SK-N-SH (cell line): ENCODE measurements at regions not wholly inside any gene's neighbourhood (a gene's known extent, or its start where the extent isn't known, plus 50 kb on each side); places are given as distances from the start of the nearest gene placed in this dataset.
A peak's percentile ranks its signal among the peaks of the same experiment; 100 is the strongest.

ENCODE experiments used
- CTCF ChIA-PET: fragments of 300-600, 350-600 bp; formaldehyde crosslinking; extraction: SDS; loops from one replicate; lab custom pipeline; 2021; lab: Yijun Ruan, JAX
- POLR2A ChIA-PET: fragments of 350-600 bp; sonication (Branson Sonifier 250); formaldehyde crosslinking; extraction: SDS; loops from one replicate; lab custom pipeline; 2020; ENCODE audit warnings: antibody characterized with exemption, inconsistent platforms; lab: Yijun Ruan, JAX
- DNase-seq: peaks from one replicate; pipeline ENCODE4 v3.0.0; 2012
- H2AFZ ChIP-seq: fragments of 200-600 bp; sonication (generic); 2 replicates; pipeline ENCODE4 v1.8.1; 2016; ENCODE audit warnings: antibody characterized with exemption, mild to moderate bottlenecking, low read depth
- H3F3A ChIP-seq: fragments of 200-600 bp; sonication (generic); replicated peaks from 2 replicates; pipeline ENCODE3; 2016; ENCODE audit warnings: antibody characterized with exemption, mild to moderate bottlenecking; ENCODE audit not compliant: insufficient read depth
- H3K27ac ChIP-seq, 2 experiments: fragments of 200-500 bp in 1 of 2; fragments of 200-600 bp in 1 of 2; sonication (Bioruptor generic) in 1 of 2; sonication (generic), shearing (Covaris generic) in 1 of 2; 2 replicates each; pipeline versions ENCODE4 v1.5.1 to v1.6.1; 2014 to 2016; ENCODE audit warnings: low read depth in 2 of 2, inconsistent platforms in 1 of 2, low read length in 1 of 2, mild to moderate bottlenecking in 1 of 2, mixed read lengths in 1 of 2
- H3K27me3 ChIP-seq: fragments of 200-600 bp; sonication (generic), shearing (Covaris generic); 2 replicates; pipeline ENCODE4 v1.6.1; 2016; ENCODE audit warnings: mixed run types; ENCODE audit not compliant: insufficient read depth
- H3K36me3 ChIP-seq, 2 experiments: fragments of 200-500 bp in 1 of 2; fragments of 200-600 bp in 1 of 2; sonication (Bioruptor generic) in 1 of 2; sonication (generic) in 1 of 2; replicated peaks in 1 of 2; 2 replicates each; pipeline versions ENCODE3 to v1.5.1; 2014 to 2016; ENCODE audit warnings: low read length in 1 of 2, mild to moderate bottlenecking in 1 of 2; ENCODE audit not compliant: insufficient read depth in 2 of 2, control insufficient read depth in 1 of 2
- H3K4me1 ChIP-seq, 2 experiments: fragments of 200-500 bp in 1 of 2; fragments of 200-600 bp in 1 of 2; sonication (Bioruptor generic) in 1 of 2; sonication (generic), shearing (Covaris generic) in 1 of 2; 2 replicates each; pipeline versions ENCODE4 v1.5.1 to v1.6.1; 2014 to 2016; ENCODE audit warnings: low read depth in 1 of 2, low read length in 1 of 2, mixed run types in 1 of 2; ENCODE audit not compliant: insufficient read depth in 2 of 2, control insufficient read depth in 1 of 2
- H3K4me2 ChIP-seq: fragments of 200-600 bp; sonication (generic), shearing (Covaris generic); 2 replicates; pipeline ENCODE4 v1.6.1; 2017; ENCODE audit warnings: mixed run types
- H3K4me3 ChIP-seq, 2 experiments: fragments of 200-500 bp in 1 of 2; fragments of 200-600 bp in 1 of 2; sonication (Bioruptor generic) in 1 of 2; sonication (generic), shearing (Covaris generic) in 1 of 2; 2 replicates each; pipeline versions ENCODE4 v1.5.1 to v1.8.1; 2014 to 2016; ENCODE audit warnings: low read depth in 2 of 2, inconsistent platforms in 1 of 2, low read length in 1 of 2, mild to moderate bottlenecking in 1 of 2, mixed read lengths in 1 of 2, moderate library complexity in 1 of 2
- H3K79me2 ChIP-seq: fragments of 200-600 bp; sonication (generic); 2 replicates; pipeline ENCODE4 v1.8.1; 2017; ENCODE audit warnings: mild to moderate bottlenecking; ENCODE audit not compliant: insufficient read depth
- H3K9ac ChIP-seq: fragments of 200-600 bp; sonication (generic); 2 replicates; pipeline ENCODE4 v1.6.1; 2017; ENCODE audit warnings: mixed run types
- H3K9me2 ChIP-seq: fragments of 200-600 bp; sonication (generic); 2 replicates; pipeline ENCODE4 v1.6.1; 2017; ENCODE audit warnings: mixed run types
- H3K9me3 ChIP-seq: fragments of 200-600 bp; sonication (generic); 2 replicates; pipeline ENCODE4 v1.6.1; 2017; ENCODE audit warnings: mixed run types, mild to moderate bottlenecking, moderate library complexity
- H4K20me1 ChIP-seq: fragments of 200-600 bp; sonication (generic); 2 replicates; pipeline ENCODE4 v1.6.1; 2017; ENCODE audit warnings: mild to moderate bottlenecking, mixed run types; ENCODE audit not compliant: insufficient read depth
- EP300 ChIP-seq, 2 experiments: IDR thresholded peaks; 2 replicates each; pipeline versions ENCODE4 v1.4.0 to v1.6.1; 2012; ENCODE audit warnings: borderline replicate concordance in 1 of 2, low read depth in 1 of 2, low read length in 1 of 2
- FOSL2 ChIP-seq: IDR thresholded peaks from 2 replicates; pipeline ENCODE4 v1.4.0; 2012; ENCODE audit warnings: low read depth, mild to moderate bottlenecking, moderate library complexity, borderline replicate concordance
- FOXM1 ChIP-seq: IDR thresholded peaks from 2 replicates; pipeline ENCODE4 v1.4.0; 2012; ENCODE audit warnings: low read depth, mild to moderate bottlenecking
- MEF2A ChIP-seq: IDR thresholded peaks from 2 replicates; pipeline ENCODE4 v1.4.0; 2012; ENCODE audit warnings: low read depth, borderline replicate concordance
- NFIC ChIP-seq: IDR thresholded peaks from 2 replicates; pipeline ENCODE4 v1.4.0; 2012; ENCODE audit warnings: borderline replicate concordance
- RXRA ChIP-seq: IDR thresholded peaks from 2 replicates; pipeline ENCODE4 v1.4.0; 2012; ENCODE audit warnings: low read depth, mild to moderate bottlenecking, borderline replicate concordance
- SMC3 ChIP-seq: IDR thresholded peaks from 2 replicates; pipeline ENCODE4 v1.6.1; 2012; ENCODE audit warnings: low read depth, low read length, improper control_type of control experiment
- TAF1 ChIP-seq: IDR thresholded peaks from 2 replicates; pipeline ENCODE4 v1.6.1; 2012; ENCODE audit warnings: low read depth, mild to moderate bottlenecking, low read length, moderate library complexity, borderline replicate concordance
- TCF12 ChIP-seq: IDR thresholded peaks from 2 replicates; pipeline ENCODE4 v1.4.0; 2012
- USF1 ChIP-seq: IDR thresholded peaks from 2 replicates; pipeline ENCODE4 v1.4.0; 2012; ENCODE audit warnings: low read depth, borderline replicate concordance
- USF2 ChIP-seq: fragments of 150-350 bp; IDR thresholded peaks from 2 replicates; pipeline ENCODE4 v1.6.1; 2017; ENCODE audit warnings: antibody characterized with exemption, low read length, low read depth, borderline replicate concordance
- WGBS: methylation state at CpG from one replicate; pipeline ENCODE4 v1.1.6; 2017; ENCODE audit warnings: low lambda C conversion rate; 5-methylcytosine and 5-hydroxymethylcytosine counted together
- TF ChIP-seq, protein P1 (sequence below): IDR thresholded peaks from 2 replicates; pipeline ENCODE4 v1.4.0; 2012; ENCODE audit warnings: low read depth

- Histone ChIP-seq H3K27me3 (no peaks in the 10 kb centered on the region), H3F3A (peaks cover 4% of the 10 kb centered on the region), H2AFZ (no peak overlapping the region; the same call in 1 of the 2 replicates), H3K36me3 (no peaks in the 10 kb centered on the region), H3K9me3 (0 out of 2 replicates have a peak, but pooled peaks cover 3% of the 10 kb centered on the region), H3K4me1 (peaks cover 0 to 13% of the 10 kb centered on the region in 2 experiments; a peak in 2 of 4 replicates), H3K9me2 (no peaks in the 10 kb centered on the region), H3K4me2 (no peak overlapping the region), H3K27ac (peak overlapping the region in 1 of 2 experiments; percentile 88; a peak in 2 of 4 replicates), H3K4me3 (no peak overlapping the region), H3K79me2 (no peaks in the 10 kb centered on the region), H4K20me1 (no peaks in the 10 kb centered on the region), H3K9ac (no peak overlapping the region)
- 42% methylated on average over 1 of the region's 1 CpG for WGBS
- POLR2A ChIA-PET: no interaction called here
- CTCF ChIA-PET: no interaction called here
- no peak for DNase-seq
- 0 out of 4 replicates have a peak, but pooled peaks of 1 of the 2 experiments have one; percentile 37 for TF ChIP-seq EP300 (IDR thresholded peaks at IDR 0.05; ENCODE audit: borderline replicate concordance in 1 of 2, low read depth in 1 of 2, low read length in 1 of 2)
- no peak for TF ChIP-seq MEF2A
Observed at GRCh38 chr9:13644675-13645074, 365.2 kb upstream of the MPDZ start.

DNA sequence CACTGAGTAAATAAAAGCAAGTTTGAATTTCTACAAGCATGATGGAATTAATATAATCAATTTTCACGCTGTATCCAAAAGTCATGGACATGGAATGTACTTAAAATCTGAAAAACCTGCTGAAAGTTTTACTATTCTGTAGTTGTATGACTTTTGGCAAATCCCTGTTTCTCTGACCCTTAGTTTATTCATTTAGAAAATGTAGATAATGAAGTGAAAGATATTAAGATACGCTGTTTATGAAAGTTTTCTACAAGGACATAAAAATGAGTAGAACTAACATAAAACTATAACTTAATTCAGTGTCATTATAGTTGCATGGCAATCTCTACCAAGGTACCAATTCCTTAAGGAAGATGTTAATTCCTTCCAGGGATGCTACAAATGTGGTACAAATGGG lies 363.2 kb upstream of the MPDZ start:
- H3K27me3 ChIP-seq: no peaks in the 10 kb centered on the region

More for the DNA sequence above, 363.2 kb upstream of the MPDZ start:
- Histone ChIP-seq H3F3A (peaks cover 4% of the 10 kb centered on the region), H2AFZ (no peak overlapping the region), H3K27ac (no peak overlapping the region), H3K9ac (no peak overlapping the region), H4K20me1 (no peaks in the 10 kb centered on the region), H3K9me2 (no peaks in the 10 kb centered on the region)
- CTCF ChIA-PET: no interaction called here
- WGBS: 81% methylated on average over 2 of the region's 2 CpGs
- TF ChIP-seq, protein P1, sequence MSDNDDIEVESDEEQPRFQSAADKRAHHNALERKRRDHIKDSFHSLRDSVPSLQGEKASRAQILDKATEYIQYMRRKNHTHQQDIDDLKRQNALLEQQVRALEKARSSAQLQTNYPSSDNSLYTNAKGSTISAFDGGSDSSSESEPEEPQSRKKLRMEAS: no peak
- TF ChIP-seq USF2: no peak
- no peak for TF ChIP-seq SMC3
- no peak for TF ChIP-seq TAF1
- no peak for TF ChIP-seq TCF12
- TF ChIP-seq FOSL2: no peak
- no peak for TF ChIP-seq NFIC
- TF ChIP-seq FOXM1: no peak
- no peak for TF ChIP-seq RXRA
- TF ChIP-seq USF1: no peak
- TF ChIP-seq, all 33 proteins: peak for 0
- H3K4me3 ChIP-seq: no peak overlapping the region
- POLR2A ChIA-PET: no interaction called here
- no peak overlapping the region for H3K4me2 ChIP-seq
- H3K36me3 ChIP-seq: no peaks in the 10 kb centered on the region
- H3K9me3 ChIP-seq: no peaks in the 10 kb centered on the region
- no peak for DNase-seq
- peaks cover 0 to 13% of the 10 kb centered on the region in 2 experiments; a peak in 2 of 4 replicates for H3K4me1 ChIP-seq
- H3K79me2 ChIP-seq: no peaks in the 10 kb centered on the region
